H1 (cell line): ENCODE measurements at regions not wholly inside any gene's neighbourhood (a gene's known extent, or its start where the extent isn't known, plus 50 kb on each side); places are given as distances from the start of the nearest gene placed in this dataset.

Experiments
- CTCF ChIA-PET: fragments of 300-600 bp; sonication (Branson Sonifier 250); formaldehyde crosslinking; loops from one replicate; lab custom pipeline; 2021; ENCODE audit not compliant: partially characterized antibody; lab: Charles Lee
- POLR2A ChIA-PET: fragments of 300-600 bp; sonication (Branson Sonifier 250); formaldehyde crosslinking; loops from one replicate; lab custom pipeline; 2021; ENCODE audit warnings: inconsistent platforms; ENCODE audit not compliant: partially characterized antibody; lab: Charles Lee
- DNase-seq, 2 experiments: peaks; one replicate each; pipeline versions ENCODE4 v3.0.0 to v3.0.0-alpha.2; 2010 to 2022; ENCODE audit warnings: low spot score in 2 of 2, low read depth in 1 of 2, mixed read lengths in 1 of 2
- FAIRE-seq: peaks from 2 replicates; lab custom pipeline; 2011; peaks lifted over from hg19 to GRCh38; lab: Jason Lieb, UNC
- H2AFZ ChIP-seq: 2 replicates; pipeline ENCODE4 v1.8.1; 2012; ENCODE audit warnings: low read length, inconsistent platforms
- H2AK5ac ChIP-seq: 2 replicates; pipeline ENCODE4 v1.6.1; 2013; ENCODE audit warnings: low read depth, low read length
- H2BK120ac ChIP-seq: replicated peaks from 2 replicates; pipeline ENCODE3; 2013; ENCODE audit warnings: low read depth, low read length, inconsistent platforms
- H2BK12ac ChIP-seq: 2 replicates; pipeline ENCODE4 v1.6.1; 2013; ENCODE audit warnings: low read depth, low read length
- H2BK15ac ChIP-seq: 2 replicates; pipeline ENCODE4 v1.6.1; 2013; ENCODE audit warnings: low read length
- H2BK20ac ChIP-seq: 2 replicates; pipeline ENCODE4 v1.6.1; 2013; ENCODE audit warnings: low read length
- H2BK5ac ChIP-seq: 2 replicates; pipeline ENCODE4 v1.6.1; 2013; ENCODE audit warnings: low read depth, low read length
- H3K14ac ChIP-seq: 2 replicates; pipeline ENCODE4 v1.6.1; 2013; ENCODE audit warnings: inconsistent platforms; ENCODE audit not compliant: insufficient read length
- H3K18ac ChIP-seq: 2 replicates; pipeline ENCODE4 v1.6.1; 2013; ENCODE audit warnings: low read length; ENCODE audit errors: extremely low read depth
- H3K23ac ChIP-seq: 2 replicates; pipeline ENCODE4 v1.6.1; 2013; ENCODE audit warnings: inconsistent platforms; ENCODE audit not compliant: insufficient read length
- H3K23me2 ChIP-seq: 2 replicates; pipeline ENCODE4 v1.6.1; 2013; ENCODE audit warnings: low read depth, low read length
- H3K27ac ChIP-seq: 2 replicates; pipeline ENCODE4 v1.6.1; 2011; ENCODE audit warnings: low read depth, low read length, inconsistent platforms
- H3K27me3 ChIP-seq, 4 experiments: replicated peaks in 1 of 4; 1 replicate in 1 of 4; 2 replicates in 3 of 4; pipeline versions ENCODE4 v1.6.1 to v1.8.1; 2011 to 2013; ENCODE audit warnings: low read length in 3 of 4, mild to moderate bottlenecking in 3 of 4, inconsistent platforms in 2 of 4, mixed read lengths in 2 of 4, moderate library complexity in 1 of 4; ENCODE audit not compliant: control insufficient read depth in 3 of 4, insufficient read depth in 3 of 4; ENCODE audit errors: extremely low read depth in 1 of 4
- H3K36me3 ChIP-seq, 4 experiments: 2 replicates each; pipeline versions ENCODE4 v1.6.1 to v1.8.1; 2011 to 2013; ENCODE audit warnings: mild to moderate bottlenecking in 4 of 4, low read length in 3 of 4, moderate library complexity in 2 of 4, control low read depth in 1 of 4, inconsistent platforms in 1 of 4; ENCODE audit not compliant: insufficient read depth in 4 of 4, control insufficient read depth in 2 of 4
- H3K4ac ChIP-seq: replicated peaks from 2 replicates; pipeline ENCODE3; 2013; ENCODE audit warnings: low read length, low read depth, mixed read lengths, inconsistent platforms; ENCODE audit not compliant: insufficient read length
- H3K4me1 ChIP-seq, 4 experiments: replicated peaks in 1 of 4; 1 replicate in 1 of 4; 2 replicates in 3 of 4; pipeline versions ENCODE4 v1.6.1 to v1.8.1; 2011 to 2013; ENCODE audit warnings: low read length in 3 of 4, inconsistent platforms in 2 of 4, mixed read lengths in 1 of 4; ENCODE audit not compliant: insufficient read depth in 4 of 4, control insufficient read depth in 3 of 4
- H3K4me2 ChIP-seq, 2 experiments: 2 replicates each; pipeline versions ENCODE4 v1.6.1 to v1.8.1; 2011 to 2013; ENCODE audit warnings: low read depth in 2 of 2, low read length in 2 of 2, control low read depth in 1 of 2, inconsistent platforms in 1 of 2, mild to moderate bottlenecking in 1 of 2; ENCODE audit not compliant: insufficient read depth in 1 of 2
- H3K4me3 ChIP-seq, 4 experiments: fragments of 200-600, 300-600 bp in 1 of 4; sonication (generic), shearing (Covaris generic), sonication (Bioruptor Twin) in 1 of 4; 2 replicates each; pipeline versions ENCODE4 v1.5.1 to v1.8.1; 2011 to 2016; ENCODE audit warnings: low read length in 4 of 4, low read depth in 3 of 4, control low read depth in 2 of 4, inconsistent platforms in 2 of 4, mild to moderate bottlenecking in 2 of 4, mixed read lengths in 1 of 4, moderate library complexity in 1 of 4; ENCODE audit not compliant: insufficient read depth in 2 of 4; ENCODE audit errors: extremely low read depth in 1 of 4
- H3K56ac ChIP-seq: replicated peaks from 2 replicates; pipeline ENCODE3; 2013; ENCODE audit warnings: low read depth, mild to moderate bottlenecking, mixed read lengths, low read length, inconsistent platforms; ENCODE audit not compliant: insufficient read length
- H3K79me1 ChIP-seq: 2 replicates; pipeline ENCODE4 v1.6.1; 2013; ENCODE audit warnings: low read depth, low read length, control low read depth
- H3K79me2 ChIP-seq, 2 experiments: 2 replicates each; pipeline versions ENCODE4 v1.6.1 to v1.8.1; 2012 to 2013; ENCODE audit warnings: low read length in 2 of 2, mild to moderate bottlenecking in 2 of 2, inconsistent platforms in 1 of 2; ENCODE audit not compliant: insufficient read depth in 2 of 2, control insufficient read depth in 1 of 2
- H3K9ac ChIP-seq, 4 experiments: replicated peaks in 1 of 4; 1 replicate in 1 of 4; 2 replicates in 3 of 4; pipeline versions ENCODE4 v1.6.1 to v1.8.1; 2011 to 2013; ENCODE audit warnings: low read depth in 3 of 4, low read length in 3 of 4, control low read depth in 2 of 4, mild to moderate bottlenecking in 2 of 4, moderate library complexity in 2 of 4, inconsistent platforms in 1 of 4; ENCODE audit errors: extremely low read depth in 1 of 4
- H3K9me3 ChIP-seq, 2 experiments: 2 replicates each; pipeline versions ENCODE4 v1.6.1 to v1.8.1; 2012 to 2013; ENCODE audit warnings: mild to moderate bottlenecking in 2 of 2, moderate library complexity in 2 of 2, control low read depth in 1 of 2, inconsistent platforms in 1 of 2, low read depth in 1 of 2, low read length in 1 of 2, mixed read lengths in 1 of 2; ENCODE audit not compliant: insufficient read depth in 2 of 2
- H4K20me1 ChIP-seq, 2 experiments: replicated peaks in 1 of 2; 2 replicates each; pipeline versions ENCODE3 to v1.8.1; 2011 to 2013; ENCODE audit warnings: inconsistent platforms in 2 of 2, low read length in 2 of 2, mild to moderate bottlenecking in 1 of 2; ENCODE audit not compliant: insufficient read depth in 2 of 2, control insufficient read depth in 1 of 2
- H4K5ac ChIP-seq: 2 replicates; pipeline ENCODE4 v1.6.1; 2013; ENCODE audit warnings: low read length, low read depth, mixed read lengths, inconsistent platforms; ENCODE audit not compliant: insufficient read length
- H4K8ac ChIP-seq: 2 replicates; pipeline ENCODE4 v1.8.0; 2013; ENCODE audit warnings: mild to moderate bottlenecking, moderate library complexity, low read length, inconsistent platforms; ENCODE audit not compliant: insufficient read depth; ENCODE audit errors: extremely low read depth
- H4K91ac ChIP-seq: replicated peaks from 2 replicates; pipeline ENCODE3; 2013; ENCODE audit warnings: low read length, mixed read lengths, inconsistent platforms; ENCODE audit not compliant: insufficient read length
- CEBPB ChIP-seq: IDR thresholded peaks from 2 replicates; pipeline ENCODE4 v1.6.1; 2012; ENCODE audit warnings: low read depth, low read length
- CHD2 ChIP-seq: IDR thresholded peaks from 2 replicates; pipeline ENCODE4 v1.6.1; 2012; ENCODE audit warnings: low read length, improper control_type of control experiment
- EP300 ChIP-seq, 2 experiments: IDR thresholded peaks; 1 replicate in 1 of 2; 2 replicates in 1 of 2; pipeline ENCODE4 v1.6.1; 2011 to 2012; ENCODE audit warnings: low read depth in 2 of 2, low read length in 2 of 2, mild to moderate bottlenecking in 2 of 2, borderline replicate concordance in 1 of 2, inconsistent platforms in 1 of 2, moderate library complexity in 1 of 2
- SP4 ChIP-seq: IDR thresholded peaks from 2 replicates; pipeline ENCODE4 v1.6.1; 2012; ENCODE audit warnings: low read length, inconsistent platforms
- WGBS, 2 experiments: shearing (Covaris generic) in 1 of 2; methylation state at CpG; one replicate each; pipeline versions ENCODE4 v1.1.6 to v1.1.7; 2013 to 2015; ENCODE audit warnings: low lambda C conversion rate in 2 of 2, mixed read lengths in 2 of 2, inconsistent platforms in 1 of 2, low coverage in 1 of 2, missing lambda C conversion rate in 1 of 2; ENCODE audit not compliant: insufficient replicate concordance in 2 of 2, insufficient coverage in 1 of 2, insufficient read length in 1 of 2; ENCODE audit errors: extremely low coverage in 1 of 2, missing lambda C conversion rate in 1 of 2; 5-methylcytosine and 5-hydroxymethylcytosine counted together

DNA sequence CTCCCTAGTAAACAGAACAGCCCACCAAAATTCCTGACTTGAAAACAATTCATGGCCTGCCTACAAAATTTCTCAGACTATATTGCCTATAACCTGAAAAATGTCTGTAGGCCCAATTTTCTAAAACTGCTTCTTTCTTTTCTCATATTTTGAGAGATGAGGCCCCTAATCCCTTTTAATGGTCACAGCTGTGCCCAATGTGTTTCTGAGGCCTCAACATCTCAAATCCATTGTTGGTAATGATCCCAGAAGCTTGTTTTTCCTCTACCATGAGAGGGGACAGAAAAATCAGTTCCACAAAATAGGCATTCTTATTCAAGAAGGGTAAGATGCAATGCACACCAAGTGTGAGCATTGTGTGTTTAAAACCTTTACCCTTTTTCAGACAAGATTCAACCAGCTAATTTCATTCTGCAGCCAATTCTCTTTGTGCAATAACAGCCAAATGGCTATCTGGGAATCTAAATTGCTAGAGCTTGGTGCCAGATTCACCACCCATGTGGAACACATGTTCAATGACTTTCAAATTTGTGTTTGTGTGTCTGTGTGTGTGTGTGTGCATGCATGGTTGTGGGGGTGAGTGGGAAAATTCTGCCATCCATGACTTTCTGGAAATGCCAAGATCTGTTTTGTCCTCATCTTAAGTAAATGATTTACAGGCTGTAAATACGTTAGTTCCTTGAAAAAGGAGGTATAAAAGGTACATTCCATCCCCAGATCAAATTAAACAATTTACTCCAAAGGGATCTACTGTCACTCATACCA, 319.5 kb downstream of the TNS1 start:
- H3K4me1 ChIP-seq: no peaks in the 10 kb centered on the region; a peak in 1 of 7 replicates

More for the DNA sequence above, 319.5 kb downstream of the TNS1 start:
- H2BK12ac ChIP-seq: no peak overlapping the region
- DNase-seq: no peak
- no peak overlapping the region for H2BK120ac ChIP-seq
- H3K14ac ChIP-seq: no peak overlapping the region
- no peak overlapping the region for H2BK20ac ChIP-seq
- H2BK15ac ChIP-seq: no peak overlapping the region
- no peak overlapping the region for H2AK5ac ChIP-seq
- no peak overlapping the region for H3K4ac ChIP-seq
- no peak overlapping the region for H4K91ac ChIP-seq
- TF ChIP-seq SP4 (no peak), CHD2 (no peak), EP300 (IDR thresholded peaks at IDR 0.05; ENCODE audit: borderline replicate concordance in 1 of 2, low read depth in 2 of 2, low read length in 2 of 2) (no peak), CEBPB (no peak)
- H3K79me2 ChIP-seq: no peaks in the 10 kb centered on the region
- 88% methylated on average over 1 of the region's 1 CpG; no CpG with 5 or more reads in 1 of the 2 experiments for WGBS, 2 experiments
- no peaks in the 10 kb centered on the region for H3K9me3 ChIP-seq
- H4K8ac ChIP-seq: no peak overlapping the region
- H3K79me1 ChIP-seq: no peaks in the 10 kb centered on the region
- no peak overlapping the region for H3K4me2 ChIP-seq
- no peaks in the 10 kb centered on the region for H4K20me1 ChIP-seq
- H3K23ac ChIP-seq: no peak overlapping the region
- no peak overlapping the region for H4K5ac ChIP-seq
- H3K4me3 ChIP-seq: no peak overlapping the region
- H3K9ac ChIP-seq: no peak overlapping the region
- ChIA-PET POLR2A (no interaction called here), CTCF (interaction anchor here (0.6 to 3.1 kb wide), 2 partner anchors 30 to 998 kb away, joined by 3 to 15 read pairs; no protein-coding TSS in a partner anchor)
- H2AFZ ChIP-seq: no peak overlapping the region
- no peak overlapping the region for H3K27ac ChIP-seq
- no peaks in the 10 kb centered on the region for H3K36me3 ChIP-seq
- no peak for FAIRE-seq
- no peaks in the 10 kb centered on the region for H3K23me2 ChIP-seq
- peaks cover 0 to 6% (median 3%) of the 10 kb centered on the region in 4 experiments; a peak in 3 of 7 replicates for H3K27me3 ChIP-seq
- H3K56ac ChIP-seq: no peak overlapping the region
- H2BK5ac ChIP-seq: no peak overlapping the region
- no peak overlapping the region for H3K18ac ChIP-seq
